Glutamatergic neuron (in vitro differentiated cells): ENCODE measurements at regions not wholly inside any gene's neighbourhood (a gene's known extent, or its start where the extent isn't known, plus 50 kb on each side); places are given as distances from the start of the nearest gene placed in this dataset.

ENCODE experiments used
- DNase-seq: peaks from one replicate; pipeline ENCODE4 v3.0.0; 2022
- H3K27ac Mint-ChIP-seq: one replicate; pipeline ENCODE4 v1.8.0; 2020; ENCODE audit warnings: mild to moderate bottlenecking, mixed read lengths, inconsistent platforms; ENCODE audit not compliant: unreplicated experiment
- H3K27me3 Mint-ChIP-seq: one replicate; pipeline ENCODE4 v1.8.0; 2020; ENCODE audit warnings: mild to moderate bottlenecking, moderate library complexity, mixed read lengths, inconsistent platforms; ENCODE audit not compliant: unreplicated experiment
- H3K36me3 Mint-ChIP-seq: one replicate; pipeline ENCODE4 v1.8.0; 2020; ENCODE audit warnings: mild to moderate bottlenecking, mixed read lengths, inconsistent platforms; ENCODE audit not compliant: unreplicated experiment
- H3K4me1 Mint-ChIP-seq: one replicate; pipeline ENCODE4 v1.8.0; 2020; ENCODE audit warnings: mild to moderate bottlenecking, low read depth, mixed read lengths, inconsistent platforms; ENCODE audit not compliant: unreplicated experiment
- H3K4me3 Mint-ChIP-seq: one replicate; pipeline ENCODE4 v1.8.0; 2020; ENCODE audit warnings: mild to moderate bottlenecking, mixed read lengths, inconsistent platforms; ENCODE audit not compliant: unreplicated experiment
- H3K9me3 Mint-ChIP-seq: one replicate; pipeline ENCODE4 v1.8.0; 2020; ENCODE audit warnings: mild to moderate bottlenecking, moderate library complexity, mixed read lengths, inconsistent platforms; ENCODE audit not compliant: unreplicated experiment
- CTCF ChIP-seq: fragments of 200-600 bp; sonication (generic); IDR thresholded peaks from one replicate; pipeline ENCODE4 v1.5.0; 2021; ENCODE audit not compliant: partially characterized antibody, unreplicated experiment

GRCh38 chr13:73825143-73825542 lies 309.1 kb downstream of the KLF12 start:
- TF ChIP-seq CTCF: no peak
- Mint-ChIP-seq H3K27me3 (no peaks in the 10 kb centered on the region), H3K36me3 (no peaks in the 10 kb centered on the region), H3K4me1 (no peaks in the 10 kb centered on the region), H3K4me3 (no peak overlapping the region), H3K9me3 (no peaks in the 10 kb centered on the region), H3K27ac (no peak overlapping the region)
- no peak for DNase-seq

GRCh38 chr13:73822668-73823592 lies 311.3 kb downstream of the KLF12 start:
- no peak for DNase-seq
- no peaks in the 10 kb centered on the region for H3K9me3 Mint-ChIP-seq

GRCh38 chr13:73820688-73821087 lies 313.5 kb downstream of the KLF12 start:
- DNase-seq: no peak
- no peak overlapping the region for H3K4me3 Mint-ChIP-seq
- TF ChIP-seq CTCF: no peak
- no peaks in the 10 kb centered on the region for H3K4me1 Mint-ChIP-seq
- no peaks in the 10 kb centered on the region for H3K27me3 Mint-ChIP-seq
- H3K36me3 Mint-ChIP-seq: no peaks in the 10 kb centered on the region
- no peak overlapping the region for H3K27ac Mint-ChIP-seq
- no peaks in the 10 kb centered on the region for H3K9me3 Mint-ChIP-seq

More at GRCh38 chr13:73822668-73823592, 311.3 kb downstream of the KLF12 start:
- H3K4me3 Mint-ChIP-seq: no peak overlapping the region
- H3K4me1 Mint-ChIP-seq: no peaks in the 10 kb centered on the region
- no peak overlapping the region for H3K27ac Mint-ChIP-seq
- TF ChIP-seq CTCF: no peak
- H3K27me3 Mint-ChIP-seq: no peaks in the 10 kb centered on the region
- no peaks in the 10 kb centered on the region for H3K36me3 Mint-ChIP-seq

- Mint-ChIP-seq H3K27ac (no peak overlapping the region), H3K4me1 (no peaks in the 10 kb centered on the region), H3K9me3 (no peaks in the 10 kb centered on the region), H3K27me3 (no peaks in the 10 kb centered on the region), H3K36me3 (no peaks in the 10 kb centered on the region), H3K4me3 (no peak overlapping the region)
- TF ChIP-seq CTCF: no peak
- DNase-seq: no peak
These were observed 313.9 kb downstream of the KLF12 start for GRCh38 chr13:73820285-73820684.

GRCh38 chr13:73819711-73820110 lies 314.5 kb downstream of the KLF12 start:
- Mint-ChIP-seq H3K27ac (no peak overlapping the region), H3K4me1 (no peaks in the 10 kb centered on the region), H3K9me3 (no peaks in the 10 kb centered on the region), H3K4me3 (no peak overlapping the region), H3K27me3 (no peaks in the 10 kb centered on the region), H3K36me3 (no peaks in the 10 kb centered on the region)
- no peak for TF ChIP-seq CTCF
- no peak for DNase-seq
